K562 (cell line): ENCODE measurements at regions not wholly inside any gene's neighbourhood (a gene's known extent, or its start where the extent isn't known, plus 50 kb on each side); places are given as distances from the start of the nearest gene placed in this dataset.
A peak's percentile ranks its signal among the peaks of the same experiment; 100 is the strongest.

Experiments used
- ASH1L ChIP-seq: fragments of 450-650 bp; IDR thresholded peaks from 2 replicates; pipeline ENCODE4 v1.6.1; 2018; ENCODE audit warnings: borderline replicate concordance, mild to moderate bottlenecking, low read depth; ENCODE audit not compliant: partially characterized antibody
- C11orf30 ChIP-seq: fragments of 450-650 bp; IDR thresholded peaks from 2 replicates; pipeline ENCODE4 v1.6.1; 2016; ENCODE audit warnings: low read depth, mild to moderate bottlenecking
- EHMT2 ChIP-seq: fragments of 450-650 bp; IDR thresholded peaks from 2 replicates; pipeline ENCODE4 v1.6.1; 2018; ENCODE audit warnings: antibody characterized with exemption
- ERF ChIP-seq: fragments of 450-650 bp; formaldehyde crosslinking; IDR thresholded peaks from 2 replicates; pipeline ENCODE4 v1.4.0; 2020; ENCODE audit warnings: mild to moderate bottlenecking, mixed read lengths
- JUN ChIP-seq, 2 experiments: sonication (generic) in 1 of 2; formaldehyde crosslinking in 1 of 2; IDR thresholded peaks; 2 replicates each; pipeline versions ENCODE4 v1.6.1 to v1.8.0; 2012 to 2022; ENCODE audit warnings: borderline replicate concordance in 2 of 2, mild to moderate bottlenecking in 2 of 2, improper control_type of control experiment in 1 of 2, low read depth in 1 of 2, low read length in 1 of 2, missing genetic modification reagents in 1 of 2
- NR2C1 ChIP-seq, 2 experiments: fragments of 450-650 bp; IDR thresholded peaks; 2 replicates each; pipeline ENCODE4 v1.6.1; 2017; ENCODE audit warnings: mild to moderate bottlenecking in 2 of 2, antibody characterized with exemption in 1 of 2, inconsistent platforms in 1 of 2, missing compliant biosample characterization in 1 of 2, missing genetic modification characterization in 1 of 2
- RBM34 ChIP-seq: fragments of 200-400 bp; formaldehyde crosslinking; IDR thresholded peaks from 2 replicates; pipeline ENCODE4 v1.6.1; 2018; ENCODE audit warnings: low read length, borderline replicate concordance; ENCODE audit not compliant: insufficient read depth
- ZNF609 ChIP-seq: sonication (generic); formaldehyde crosslinking; IDR thresholded peaks from 2 replicates; pipeline ENCODE4 v1.8.1; 2023; ENCODE audit warnings: missing genetic modification reagents, mild to moderate bottlenecking, borderline replicate concordance
- ZNF75A ChIP-seq: fragments of 450-650 bp; formaldehyde crosslinking; IDR thresholded peaks from 2 replicates; pipeline ENCODE4 v1.4.0; 2020; ENCODE audit warnings: mild to moderate bottlenecking
- ZNF77 ChIP-seq: fragments of 250-450 bp; sonication (Bioruptor Pico); IDR thresholded peaks from 2 replicates; pipeline ENCODE4 v1.5.0; 2020
- TF ChIP-seq, protein P1 (sequence below), 2 experiments: fragments of 450-650 bp in 1 of 2; sonication (generic) in 1 of 2; formaldehyde crosslinking in 1 of 2; IDR thresholded peaks; 2 replicates each; pipeline versions ENCODE4 v1.7.1 to v1.9.0; 2016 to 2022; ENCODE audit warnings: inconsistent platforms in 1 of 2, mild to moderate bottlenecking in 1 of 2, missing genetic modification reagents in 1 of 2

GRCh38 chr13:50410921-50411746 is 395.9 kb downstream of the KCNRG start (continued):
- no peak for TF ChIP-seq ZNF609
- TF ChIP-seq RBM34 = no peak
- 0 out of 2 replicates have a peak, but pooled peaks have one; percentile 32 for TF ChIP-seq C11orf30
- TF ChIP-seq ZNF75A (CRISPR knock-in tag) = no peak
- TF ChIP-seq JUN (IDR thresholded peaks at IDR 0.05; ENCODE audit: borderline replicate concordance, low read depth, low read length) = 0 out of 2 replicates have a peak, but pooled peaks have one; percentile 65
- TF ChIP-seq JUN (CRISPR knock-in tag; IDR thresholded peaks at IDR 0.05; ENCODE audit: borderline replicate concordance) = no peak
- peak; percentile 77 for TF ChIP-seq NR2C1 (IDR thresholded peaks at IDR 0.05)
- TF ChIP-seq NR2C1 (tag; IDR thresholded peaks at IDR 0.05) = peak; percentile 53; the same call in 1 of the 2 replicates
- TF ChIP-seq, protein P1, sequence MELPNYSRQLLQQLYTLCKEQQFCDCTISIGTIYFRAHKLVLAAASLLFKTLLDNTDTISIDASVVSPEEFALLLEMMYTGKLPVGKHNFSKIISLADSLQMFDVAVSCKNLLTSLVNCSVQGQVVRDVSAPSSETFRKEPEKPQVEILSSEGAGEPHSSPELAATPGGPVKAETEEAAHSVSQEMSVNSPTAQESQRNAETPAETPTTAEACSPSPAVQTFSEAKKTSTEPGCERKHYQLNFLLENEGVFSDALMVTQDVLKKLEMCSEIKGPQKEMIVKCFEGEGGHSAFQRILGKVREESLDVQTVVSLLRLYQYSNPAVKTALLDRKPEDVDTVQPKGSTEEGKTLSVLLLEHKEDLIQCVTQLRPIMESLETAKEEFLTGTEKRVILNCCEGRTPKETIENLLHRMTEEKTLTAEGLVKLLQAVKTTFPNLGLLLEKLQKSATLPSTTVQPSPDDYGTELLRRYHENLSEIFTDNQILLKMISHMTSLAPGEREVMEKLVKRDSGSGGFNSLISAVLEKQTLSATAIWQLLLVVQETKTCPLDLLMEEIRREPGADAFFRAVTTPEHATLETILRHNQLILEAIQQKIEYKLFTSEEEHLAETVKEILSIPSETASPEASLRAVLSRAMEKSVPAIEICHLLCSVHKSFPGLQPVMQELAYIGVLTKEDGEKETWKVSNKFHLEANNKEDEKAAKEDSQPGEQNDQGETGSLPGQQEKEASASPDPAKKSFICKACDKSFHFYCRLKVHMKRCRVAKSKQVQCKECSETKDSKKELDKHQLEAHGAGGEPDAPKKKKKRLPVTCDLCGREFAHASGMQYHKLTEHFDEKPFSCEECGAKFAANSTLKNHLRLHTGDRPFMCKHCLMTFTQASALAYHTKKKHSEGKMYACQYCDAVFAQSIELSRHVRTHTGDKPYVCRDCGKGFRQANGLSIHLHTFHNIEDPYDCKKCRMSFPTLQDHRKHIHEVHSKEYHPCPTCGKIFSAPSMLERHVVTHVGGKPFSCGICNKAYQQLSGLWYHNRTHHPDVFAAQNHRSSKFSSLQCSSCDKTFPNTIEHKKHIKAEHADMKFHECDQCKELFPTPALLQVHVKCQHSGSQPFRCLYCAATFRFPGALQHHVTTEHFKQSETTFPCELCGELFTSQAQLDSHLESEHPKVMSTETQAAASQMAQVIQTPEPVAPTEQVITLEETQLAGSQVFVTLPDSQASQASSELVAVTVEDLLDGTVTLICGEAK (IDR thresholded peaks at IDR 0.05) = no peak
- TF ChIP-seq, protein P1 (CRISPR knock-in tag; IDR thresholded peaks at IDR 0.05) = no peak
- TF ChIP-seq ZNF77 (CRISPR knock-in tag) = no peak
- no peak for TF ChIP-seq ASH1L
- TF ChIP-seq EHMT2 = peak; percentile 57
- TF ChIP-seq ERF = no peak
